Neural progenitor cell (in vitro differentiated cells): ENCODE measurements at regions not wholly inside any gene's neighbourhood (a gene's known extent, or its start where the extent isn't known, plus 50 kb on each side); places are given as distances from the start of the nearest gene placed in this dataset.

Experiments
- CTCF ChIP-seq: fragments of 200-600 bp; sonication (generic); IDR thresholded peaks from 2 replicates; pipeline ENCODE4 v1.5.1; 2017; ENCODE audit warnings: antibody characterized with exemption, mild to moderate bottlenecking
- EZH2 ChIP-seq: fragments of 200-600 bp; sonication (generic); IDR thresholded peaks from 2 replicates; pipeline ENCODE4 v1.6.1; 2017; ENCODE audit warnings: antibody characterized with exemption, mild to moderate bottlenecking, moderate library complexity

GRCh38 chr7:67597161-67597560 is 600.5 kb downstream of the TYW1 start:
- TF ChIP-seq CTCF (no peak), EZH2 (no peak)
